SIG-M5 treated with dmso at 0.1 percent for 504 hours (cell line): ENCODE measurements at regions not wholly inside any gene's neighbourhood (a gene's known extent, or its start where the extent isn't known, plus 50 kb on each side); places are given as distances from the start of the nearest gene placed in this dataset.

Source experiments
- DNase-seq: peaks from one replicate; lab custom pipeline; 2025; ENCODE audit not compliant: unreplicated experiment; lab: John Stamatoyannopoulos, UW

DNA sequence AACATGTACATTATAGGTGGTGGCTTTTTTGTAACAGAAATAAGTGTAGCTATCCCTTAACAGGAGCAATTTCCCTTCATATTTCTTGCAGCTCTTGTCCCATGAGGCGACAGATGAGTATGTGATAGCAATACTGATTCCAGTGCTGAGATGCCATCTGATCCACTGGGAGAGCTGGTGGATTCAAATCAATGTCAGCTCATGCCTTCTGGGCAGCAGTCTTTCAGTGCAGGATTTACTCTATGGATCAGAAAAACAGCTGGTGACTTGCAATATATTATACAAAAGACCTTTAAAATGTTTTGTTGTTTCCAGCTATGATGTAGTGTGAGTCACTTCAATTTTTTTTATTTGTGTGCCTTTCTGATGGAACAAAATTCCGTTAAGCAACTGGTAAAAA lies 259.9 kb upstream of the SASH1 start:
- no peak for DNase-seq

GRCh38 chr6:148085631-148086331 lies 256.9 kb upstream of the SASH1 start:
- DNase-seq, result no peak

DNA sequence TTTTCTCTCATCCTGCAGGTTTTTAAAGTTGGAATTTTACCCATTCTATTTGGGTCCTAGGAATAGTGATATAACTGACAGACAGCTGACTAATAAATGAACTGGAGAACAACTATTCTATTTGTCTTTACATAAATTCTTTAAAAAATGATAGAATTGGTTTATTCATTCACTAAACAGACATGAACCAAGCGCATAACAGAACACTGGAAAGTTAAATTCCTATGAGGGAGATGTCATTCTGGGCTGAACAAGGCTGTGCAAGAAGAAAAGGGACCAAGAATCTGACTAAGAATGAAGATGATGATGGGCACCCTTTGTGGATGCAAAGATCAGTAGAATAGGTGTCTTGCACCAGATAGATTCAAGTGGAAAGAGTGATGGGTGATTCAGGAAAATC lies 256.3 kb upstream of the SASH1 start:
- no peak for DNase-seq

DNA sequence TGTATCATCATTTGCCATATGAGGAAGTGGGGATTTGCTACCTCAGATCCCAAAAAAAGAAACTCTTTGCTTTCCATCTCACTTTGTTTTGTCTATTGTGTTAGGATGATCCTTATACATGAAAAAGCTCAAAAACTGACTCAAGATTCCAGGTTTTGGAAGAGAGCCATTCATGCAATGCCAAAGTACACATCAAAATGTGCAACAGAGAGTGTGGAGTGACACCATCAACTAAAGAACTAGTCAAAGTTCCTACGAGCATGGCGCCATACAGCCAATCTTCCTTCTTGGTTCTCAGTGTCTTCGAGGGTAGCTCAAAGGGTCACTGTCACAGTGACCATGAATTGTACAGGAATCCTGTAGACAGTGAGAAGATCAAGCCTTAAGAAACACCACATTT lies 255.8 kb upstream of the SASH1 start:
- no peak for DNase-seq

DNA sequence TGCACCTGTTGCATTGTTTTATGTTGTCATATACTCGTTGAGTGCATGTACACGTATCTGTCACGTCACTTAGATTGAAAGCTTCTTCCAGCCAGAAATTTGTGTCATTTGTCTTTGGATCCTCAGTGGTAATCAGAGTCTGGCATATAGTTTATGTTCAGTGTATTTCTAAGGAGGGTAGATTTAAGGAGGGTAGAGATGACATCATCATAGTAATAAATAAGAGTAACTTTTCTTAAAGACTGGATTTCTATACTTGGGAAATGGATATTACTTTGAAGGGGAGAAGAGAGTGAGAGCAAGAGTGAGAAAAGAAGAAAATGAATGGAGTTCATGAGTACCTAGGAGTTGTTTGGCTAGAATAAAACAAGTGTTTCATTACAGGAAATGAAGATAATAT lies 255.0 kb upstream of the SASH1 start:
- no peak for DNase-seq

DNA sequence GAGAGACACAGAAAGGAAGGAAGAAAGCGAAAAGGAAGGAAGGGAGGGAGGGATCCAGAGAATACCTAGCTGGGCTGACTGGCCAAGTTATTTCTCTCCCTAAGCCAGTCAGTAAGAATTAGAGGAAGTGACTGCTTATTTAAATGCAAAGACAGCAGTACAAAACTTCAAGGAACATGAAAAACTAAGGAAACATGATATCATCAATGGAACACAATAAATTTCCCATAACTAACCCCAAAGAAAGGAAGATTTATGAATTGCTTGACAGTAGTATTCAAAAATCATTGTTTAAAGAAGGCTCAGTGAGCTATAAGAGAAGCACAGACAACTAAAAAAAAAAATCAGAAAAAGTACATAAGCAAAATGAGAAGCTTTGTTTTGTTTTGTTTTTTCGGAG lies 252.3 kb upstream of the SASH1 start:
- no peak for DNase-seq

GRCh38 chr6:148091394-148091793 lies 251.2 kb upstream of the SASH1 start:
- DNase-seq, result no peak

DNA sequence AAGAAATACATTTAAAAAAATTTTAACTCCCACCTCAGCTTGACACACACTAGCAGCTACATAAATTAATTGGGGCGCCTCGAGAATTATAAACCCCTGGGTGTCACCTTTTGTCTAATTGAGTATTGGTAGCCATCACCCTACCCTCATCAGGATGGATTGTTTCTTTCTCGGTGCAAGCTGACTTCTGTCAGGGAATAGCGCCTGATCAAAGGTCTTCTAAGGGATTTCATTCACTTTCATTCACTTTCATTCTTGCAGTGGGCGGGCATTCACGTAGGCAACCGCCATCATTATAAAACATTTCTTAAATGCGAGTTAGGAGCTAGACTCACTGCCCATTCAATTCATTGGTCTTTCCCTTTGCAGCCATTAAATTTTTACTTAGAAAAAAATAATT lies 239.2 kb upstream of the SASH1 start:
- DNase-seq, result no peak

- no peak for DNase-seq
Observed at GRCh38 chr6:148104131-148104530, 238.5 kb upstream of the SASH1 start.

DNA sequence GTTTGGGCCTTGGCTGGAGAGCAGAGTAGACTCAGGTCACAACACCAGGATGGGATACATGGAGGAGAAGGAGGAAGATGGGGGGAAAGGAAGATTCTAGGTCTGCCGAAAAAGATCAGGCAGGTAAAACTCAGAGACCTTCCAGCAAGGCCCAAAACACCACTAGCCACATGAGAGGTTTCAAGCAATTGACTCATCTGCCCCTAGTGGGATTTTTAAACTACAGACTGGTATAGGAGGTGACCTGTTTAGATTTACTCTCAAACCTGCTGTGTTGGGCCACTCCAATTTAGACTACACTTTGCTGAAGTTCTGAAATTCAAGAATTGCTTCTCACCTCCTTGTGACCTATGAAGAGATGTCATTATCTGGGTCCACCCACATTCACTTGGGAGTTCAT lies 236.9 kb upstream of the SASH1 start:
- no peak for DNase-seq

DNA sequence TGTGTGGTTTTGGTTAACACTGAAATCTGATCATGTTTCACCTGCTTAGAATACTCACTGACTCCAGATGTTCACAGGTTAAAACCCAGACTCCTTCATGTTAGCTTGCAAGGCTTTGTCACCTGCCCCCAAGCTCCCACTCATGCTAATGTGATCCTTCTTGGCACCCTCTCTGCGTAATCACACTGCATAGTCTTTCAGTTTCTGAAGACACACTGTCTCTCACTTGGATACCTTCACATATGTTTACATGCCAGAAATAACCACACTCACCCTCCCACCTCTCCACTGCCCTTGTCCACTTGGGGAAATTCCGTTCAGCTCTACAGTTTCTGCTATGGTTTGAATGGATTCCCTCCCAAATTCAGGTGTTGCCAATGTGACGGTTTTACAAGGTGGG lies 234.7 kb upstream of the SASH1 start:
- no peak for DNase-seq

- no peak for DNase-seq
Observed at GRCh38 chr6:148109732-148110131, 232.9 kb upstream of the SASH1 start.

- DNase-seq, result no peak
Observed at GRCh38 chr6:148110925-148111324, 231.7 kb upstream of the SASH1 start.

DNA sequence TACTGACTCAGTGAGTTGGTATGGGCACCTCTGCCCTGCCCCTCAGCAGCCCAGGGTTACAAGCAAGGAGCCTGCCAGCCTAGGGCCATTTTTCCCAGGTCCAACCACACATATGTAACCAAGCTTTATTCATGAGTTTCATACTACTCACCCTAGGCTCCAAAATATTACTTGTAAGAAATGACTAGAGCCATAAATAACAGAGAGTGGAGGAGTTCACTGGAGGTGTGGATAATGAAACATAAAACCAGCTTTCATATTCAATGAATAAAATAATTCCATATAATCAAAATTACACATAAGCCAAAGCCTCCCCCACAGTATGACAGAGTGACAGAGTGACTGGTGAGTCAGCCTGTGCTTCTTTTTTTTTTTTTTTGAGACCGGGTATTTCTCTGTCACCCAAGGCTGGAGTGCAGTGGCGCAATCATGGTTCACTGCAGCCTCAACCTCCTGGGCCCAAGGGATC lies 229.8 kb upstream of the SASH1 start:
- peak; percentile 7 for DNase-seq

DNA sequence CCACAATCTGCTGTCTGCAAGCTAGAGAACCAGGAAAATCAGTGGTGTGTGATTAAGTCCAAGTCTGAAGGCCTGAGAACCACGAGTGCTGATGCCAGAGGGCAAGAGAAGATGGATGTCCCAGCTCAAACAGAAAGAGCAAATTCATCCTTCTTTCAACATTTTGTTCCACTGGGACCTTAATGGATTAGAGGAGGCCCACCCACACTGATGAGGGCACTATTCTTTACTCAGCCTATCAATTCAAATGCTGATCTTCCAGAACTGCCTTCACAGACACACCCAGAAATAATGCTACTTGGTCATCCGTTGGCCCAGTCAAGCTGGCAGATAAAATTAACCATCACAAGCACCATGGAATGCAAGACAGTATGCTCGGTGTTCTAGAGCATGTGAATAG lies 226.6 kb upstream of the SASH1 start:
- no peak for DNase-seq

GRCh38 chr6:148118244-148118643 lies 224.4 kb upstream of the SASH1 start:
- no peak for DNase-seq

DNA sequence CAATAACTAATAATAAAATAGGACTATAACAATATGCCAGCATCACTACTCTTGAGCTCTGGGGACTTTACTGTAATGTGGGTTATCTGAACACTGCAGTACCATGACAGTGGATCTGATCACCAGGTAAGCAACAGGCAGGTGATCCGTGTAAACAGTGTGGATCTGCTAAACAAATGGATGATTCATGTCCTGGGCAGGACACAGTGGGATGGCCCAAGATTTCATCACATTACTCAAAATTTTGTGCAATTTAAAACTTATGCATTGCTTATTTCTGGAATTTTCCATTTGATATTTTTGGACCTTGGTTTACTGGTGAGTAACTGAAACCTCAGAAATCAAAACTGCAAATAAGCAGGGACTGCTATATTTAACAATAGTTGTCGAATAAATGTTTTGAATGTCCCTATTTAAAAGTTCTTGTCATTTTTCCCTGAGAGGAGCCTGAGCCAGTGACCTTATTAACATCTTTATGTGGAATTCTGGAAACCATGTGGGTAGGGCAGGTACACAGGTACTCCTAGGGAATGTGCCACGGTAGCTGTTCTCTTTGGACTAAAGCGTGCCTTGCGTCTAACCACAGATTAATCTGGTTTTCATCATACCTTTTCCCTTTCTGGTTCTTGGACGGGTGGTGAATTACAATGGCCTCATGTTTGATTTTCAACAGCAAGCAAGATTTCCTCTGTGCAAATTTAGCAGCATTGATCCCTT lies 214.5 kb upstream of the SASH1 start:
- DNase-seq, result no peak

GRCh38 chr6:148134592-148134991 lies 208.0 kb upstream of the SASH1 start:
- DNase-seq, result no peak

DNA sequence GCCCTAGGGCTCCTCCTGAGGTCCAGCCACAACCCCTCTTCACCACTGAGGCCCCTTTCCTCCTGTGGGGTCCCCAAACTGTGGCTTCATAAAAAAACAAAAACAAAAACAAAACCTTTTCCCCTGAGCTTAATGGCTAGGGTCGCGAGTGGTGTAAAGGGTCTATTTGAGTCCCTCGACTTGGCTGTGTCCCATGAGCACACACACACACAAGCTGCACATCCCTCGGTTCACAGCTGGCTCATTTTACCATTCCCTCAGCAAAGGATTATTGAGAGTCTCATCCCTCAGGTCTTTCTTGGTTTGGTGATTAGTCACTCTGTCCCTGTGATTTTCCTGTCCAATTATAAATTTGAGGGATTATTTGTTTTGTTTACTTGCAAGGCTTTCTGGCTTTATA lies 206.1 kb upstream of the SASH1 start:
- no peak for DNase-seq

- no peak for DNase-seq
Observed at GRCh38 chr6:148137652-148138051, 205.0 kb upstream of the SASH1 start.

- no peak for DNase-seq
Observed at GRCh38 chr6:148138573-148138972, 204.1 kb upstream of the SASH1 start.

- no peak for DNase-seq
Observed at GRCh38 chr6:148140772-148141557, 201.7 kb upstream of the SASH1 start.
